GM10266 (cell line): ENCODE measurements at regions not wholly inside any gene's neighbourhood (a gene's known extent, or its start where the extent isn't known, plus 50 kb on each side); places are given as distances from the start of the nearest gene placed in this dataset.
"Not testable (repeated sequence)": the region's sequence is repeated elsewhere in the genome, so short reads cannot be mapped to it uniquely, and the experiment has no call there.

Experiments
- DNase-seq: peaks from one replicate; pipeline ENCODE4 v3.0.0; 2012; ENCODE audit errors: extremely low spot score
- CTCF ChIP-seq: IDR thresholded peaks from 2 replicates; pipeline ENCODE4 v1.5.1; 2012; ENCODE audit warnings: mild to moderate bottlenecking, low read depth; ENCODE audit not compliant: control insufficient read depth, insufficient read depth; ENCODE audit errors: missing control alignments

GRCh38 chrX:51155566-51155965, 177.1 kb upstream of the NUDT10 start:
- DNase-seq, result no peak
- TF ChIP-seq CTCF, result no peak

DNA sequence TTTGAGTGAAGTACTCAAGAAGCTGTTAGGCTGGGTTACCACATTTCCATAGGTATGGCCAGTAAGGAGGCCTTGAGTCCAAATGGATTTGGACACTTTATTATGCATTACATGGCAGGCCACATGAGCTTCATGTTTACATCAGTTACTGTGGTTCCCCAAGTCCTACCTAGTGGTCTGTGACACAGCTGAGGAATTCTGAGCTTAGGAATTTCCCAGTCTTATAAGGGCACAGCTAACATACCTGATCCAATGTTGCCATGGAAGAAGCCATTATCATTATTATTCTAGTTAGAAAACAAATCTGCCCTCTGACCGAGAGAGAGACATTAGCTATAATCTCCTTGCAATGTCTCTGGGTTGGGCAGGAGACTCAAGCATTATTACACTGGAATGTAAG, 174.4 kb upstream of the NUDT10 start:
- no peak for DNase-seq
- no peak for TF ChIP-seq CTCF

- DNase-seq, result not testable (repeated sequence)
These were observed 173.2 kb upstream of the NUDT10 start for GRCh38 chrX:51159378-51159777.

GRCh38 chrX:51163730-51164129, 168.9 kb upstream of the NUDT10 start:
- DNase-seq, result no peak
- no peak for TF ChIP-seq CTCF

GRCh38 chrX:51178356-51178900, 154.2 kb upstream of the NUDT10 start:
- not testable (repeated sequence) for DNase-seq

DNA sequence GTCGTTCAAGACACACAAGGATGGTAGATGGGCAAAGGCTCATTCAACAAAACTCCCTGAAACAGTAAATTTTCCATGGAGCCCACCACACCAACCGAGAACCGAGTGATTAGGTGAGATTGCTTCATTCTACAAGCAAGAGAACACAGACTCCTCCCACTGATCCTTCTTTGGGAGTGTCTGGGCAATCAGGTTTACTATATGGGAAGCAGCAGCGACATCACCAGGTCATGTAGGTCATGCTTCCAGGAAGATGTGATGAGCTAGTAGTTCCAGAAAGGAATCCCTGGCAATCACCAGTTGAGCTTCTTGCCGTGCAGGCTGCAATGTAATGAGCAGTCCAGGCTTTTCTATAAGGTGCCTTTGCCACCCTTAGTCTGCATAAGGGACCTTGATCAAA, 152.8 kb upstream of the NUDT10 start:
- not testable (repeated sequence) for DNase-seq

DNA sequence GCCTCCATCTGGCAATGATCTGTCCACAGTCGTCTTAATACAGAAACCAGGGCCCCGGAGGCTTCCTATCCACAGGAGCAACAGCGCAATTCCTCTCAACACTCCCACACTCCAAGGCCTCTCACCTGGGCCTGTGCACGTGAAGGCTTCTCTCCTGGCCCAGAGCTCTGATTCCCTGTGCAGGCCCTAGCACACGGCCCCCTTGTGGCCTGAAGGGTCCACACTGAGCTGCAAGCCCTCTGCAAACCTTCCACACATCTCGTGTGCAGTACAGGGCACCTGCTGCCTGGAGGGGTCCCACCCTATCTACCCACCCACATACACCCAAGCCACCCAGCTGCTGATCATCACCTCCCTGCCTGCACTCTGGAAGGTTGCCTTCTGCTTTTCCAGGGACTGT, 150.1 kb upstream of the NUDT10 start:
- TF ChIP-seq CTCF, result no peak
- DNase-seq, result no peak

- no peak for TF ChIP-seq CTCF
- DNase-seq, result no peak
These were observed 140.5 kb upstream of the NUDT10 start for GRCh38 chrX:51192104-51192503.

DNA sequence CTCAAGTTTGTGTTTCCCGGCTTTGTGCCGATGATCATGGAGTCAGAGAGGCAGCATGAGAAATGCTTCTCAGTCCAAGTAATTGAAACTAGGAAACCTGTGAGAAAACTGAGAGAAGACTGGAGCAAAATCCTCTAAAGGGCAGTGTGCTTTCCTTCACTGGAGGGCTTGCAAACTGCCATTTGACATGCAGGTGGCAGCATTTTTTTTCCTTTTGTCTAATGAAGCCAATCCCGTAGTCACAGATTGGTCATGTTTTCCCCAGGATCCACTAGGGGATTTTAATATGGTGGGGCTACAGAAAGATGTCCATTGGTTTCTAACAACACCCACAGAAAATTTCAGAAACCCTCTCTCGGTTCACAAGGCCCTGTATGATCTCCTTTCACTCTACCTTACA, 117.4 kb upstream of the NUDT10 start:
- TF ChIP-seq CTCF, result no peak

More for the DNA sequence above, 117.4 kb upstream of the NUDT10 start:
- DNase-seq, result no peak
